K562 (cell line): ENCODE measurements at regions not wholly inside any gene's neighbourhood (a gene's known extent, or its start where the extent isn't known, plus 50 kb on each side); places are given as distances from the start of the nearest gene placed in this dataset.

Experiments
- ATAC-seq: fragments of 200-7000 bp; cut with Tn5 transposase; 3 replicates; pipeline ENCODE4 v1.9.1; 2020; ENCODE audit warnings: moderate library complexity
- BruUV-seq: library from RNA; stranded (reverse); fragments of 400-500 nt; replicated peaks from 2 replicates; lab custom pipeline; 2021; lab: Mats Ljungman, UMichigan
- CTCF ChIA-PET: fragments of 300-600 bp; formaldehyde crosslinking; extraction: SDS; loops from one replicate; lab custom pipeline; 2021; ENCODE audit warnings: low intra/inter-chr PET ratio; lab: Yijun Ruan, JAX
- POLR2A ChIA-PET: fragments of 300-600, 350-650 bp; sonication (Branson Sonifier 250); formaldehyde crosslinking; extraction: SDS; loops from one replicate; lab custom pipeline; 2021; ENCODE audit warnings: antibody characterized with exemption, inconsistent platforms; lab: Yijun Ruan, JAX
- DNase-seq, 4 experiments: peaks; one replicate each; pipeline versions ENCODE4 v3.0.0 to v3.0.0-alpha.2; 2011 to 2018; ENCODE audit warnings: low spot score in 3 of 4, mixed read lengths in 3 of 4; ENCODE audit errors: extremely low read depth in 1 of 4
- FAIRE-seq: peaks from 2 replicates; lab custom pipeline; 2011; peaks lifted over from hg19 to GRCh38; lab: Jason Lieb, UNC
- H2AFZ ChIP-seq: 2 replicates; pipeline ENCODE4 v1.6.0; 2011; ENCODE audit warnings: low read depth, low read length, control low read depth, inconsistent platforms
- H3K27ac ChIP-seq: fragments of 200-600 bp; 3 replicates; pipeline ENCODE4 v1.8.0; 2011; ENCODE audit warnings: low read depth, mild to moderate bottlenecking, control low read depth, inconsistent platforms, low read length, moderate library complexity, mixed read lengths; ENCODE audit errors: extremely low read depth
- H3K27me3 ChIP-seq, 2 experiments: fragments of 300-600 bp in 1 of 2; 2 replicates in 1 of 2; 3 replicates in 1 of 2; pipeline versions ENCODE4 v1.6.0 to v1.8.0; 2011; ENCODE audit warnings: inconsistent platforms in 2 of 2, low read length in 2 of 2, mild to moderate bottlenecking in 1 of 2, mixed read lengths in 1 of 2, moderate library complexity in 1 of 2; ENCODE audit not compliant: control insufficient read depth in 2 of 2, insufficient read depth in 2 of 2
- H3K36me3 ChIP-seq: fragments of 300-600 bp; 3 replicates; pipeline ENCODE4 v1.8.0; 2011; ENCODE audit warnings: mild to moderate bottlenecking, low read length, inconsistent platforms; ENCODE audit not compliant: control insufficient read depth, insufficient read depth
- H3K4me1 ChIP-seq, 2 experiments: fragments of 200-600 bp in 1 of 2; replicated peaks in 1 of 2; 2 replicates in 1 of 2; 3 replicates in 1 of 2; pipeline versions ENCODE4 v1.5.1 to v1.8.0; 2011; ENCODE audit warnings: inconsistent platforms in 2 of 2, low read length in 2 of 2, mild to moderate bottlenecking in 1 of 2, mixed read lengths in 1 of 2, moderate library complexity in 1 of 2; ENCODE audit not compliant: control insufficient read depth in 2 of 2, insufficient read depth in 2 of 2
- H3K4me2 ChIP-seq: 2 replicates; pipeline ENCODE4 v1.6.1; 2011; ENCODE audit warnings: low read length, control low read depth, inconsistent platforms, mixed read lengths; ENCODE audit not compliant: insufficient read depth
- H3K4me3 ChIP-seq: fragments of 200-600 bp; sonication (generic), shearing (Covaris generic); 2 replicates; pipeline ENCODE4 v1.5.1; 2016; ENCODE audit warnings: control low read depth, inconsistent platforms
- H3K79me2 ChIP-seq: fragments of 200-600 bp; 3 replicates; pipeline ENCODE4 v1.8.0; 2011; ENCODE audit warnings: low read length, inconsistent platforms; ENCODE audit not compliant: control insufficient read depth, insufficient read depth
- H3K9ac ChIP-seq, 2 experiments: 2 replicates each; pipeline versions ENCODE4 v1.6.0 to v1.6.1; 2011; ENCODE audit warnings: low read depth in 2 of 2, low read length in 2 of 2, control low read depth in 1 of 2, inconsistent platforms in 1 of 2, mild to moderate bottlenecking in 1 of 2, mixed read lengths in 1 of 2; ENCODE audit not compliant: insufficient read depth in 1 of 2
- H3K9me1 ChIP-seq: one replicate; pipeline ENCODE4 v1.6.0; 2011; ENCODE audit warnings: inconsistent platforms, mild to moderate bottlenecking, low read length, moderate library complexity; ENCODE audit not compliant: control insufficient read depth, insufficient read depth
- H3K9me3 ChIP-seq: replicated peaks from 2 replicates; pipeline ENCODE4 v1.5.1; 2011; ENCODE audit warnings: low read depth, low read length, inconsistent platforms; ENCODE audit not compliant: control insufficient read depth, insufficient read depth
- H4K20me1 ChIP-seq: replicated peaks from 2 replicates; pipeline ENCODE4 v1.6.1; 2011; ENCODE audit warnings: low read length, inconsistent platforms, mixed read lengths; ENCODE audit not compliant: control insufficient read depth, insufficient read depth
- ATF2 ChIP-seq: sonication (generic); formaldehyde crosslinking; IDR thresholded peaks from 2 replicates; pipeline ENCODE4 v1.8.1; 2022; ENCODE audit warnings: missing genetic modification reagents
- BACH1 ChIP-seq: fragments of 200-800 bp; sonication (Bioruptor generic); IDR thresholded peaks from 2 replicates; pipeline ENCODE4 v1.6.1; 2016; ENCODE audit warnings: missing genetic modification characterization, missing compliant biosample characterization
- DDX20 ChIP-seq: fragments of 450-650 bp; IDR thresholded peaks from 2 replicates; pipeline ENCODE4 v1.6.1; 2016; ENCODE audit warnings: missing genetic modification characterization, low read depth, mild to moderate bottlenecking, missing compliant biosample characterization, moderate library complexity
- EWSR1 ChIP-seq: fragments of 450-650 bp; IDR thresholded peaks from 2 replicates; pipeline ENCODE4 v1.6.1; 2018; ENCODE audit warnings: borderline replicate concordance, mild to moderate bottlenecking, low read depth, moderate library complexity; ENCODE audit not compliant: partially characterized antibody
- HDAC2 ChIP-seq: fragments of 450-650 bp; IDR thresholded peaks from 2 replicates; pipeline ENCODE4 v1.6.1; 2016; ENCODE audit warnings: mild to moderate bottlenecking
- HES1 ChIP-seq: fragments of 450-650 bp; IDR thresholded peaks from 2 replicates; pipeline ENCODE4 v1.6.1; 2016; ENCODE audit warnings: low read depth, mild to moderate bottlenecking, moderate library complexity
- HLTF ChIP-seq: fragments of 450-650 bp; IDR thresholded peaks from 2 replicates; pipeline ENCODE4 v1.6.1; 2016
- NFE2L1 ChIP-seq: fragments of 450-650 bp; IDR thresholded peaks from 2 replicates; pipeline ENCODE4 v1.6.1; 2016; ENCODE audit warnings: missing genetic modification characterization, low read depth, mild to moderate bottlenecking, missing compliant biosample characterization, moderate library complexity, borderline replicate concordance
- NR2C2 ChIP-seq, 2 experiments: fragments of 200-800 bp in 1 of 2; sonication (Bioruptor generic) in 1 of 2; sonication (generic) in 1 of 2; formaldehyde crosslinking in 1 of 2; IDR thresholded peaks; 2 replicates each; pipeline versions ENCODE4 v1.6.1 to v1.8.0; 2016 to 2022; ENCODE audit warnings: mild to moderate bottlenecking in 1 of 2, missing compliant biosample characterization in 1 of 2, missing genetic modification characterization in 1 of 2, missing genetic modification reagents in 1 of 2
- PHF8 ChIP-seq: fragments of 200-600 bp; sonication (generic); IDR thresholded peaks from 2 replicates; pipeline ENCODE4 v1.6.1; 2012; ENCODE audit warnings: mixed run types, mild to moderate bottlenecking, inconsistent platforms, low read length, moderate library complexity, borderline replicate concordance
- POLR2G ChIP-seq: fragments of 200-400 bp; formaldehyde crosslinking; IDR thresholded peaks from 2 replicates; pipeline ENCODE4 v1.6.1; 2017; ENCODE audit warnings: low read depth, mild to moderate bottlenecking, antibody characterized with exemption, low read length, moderate library complexity
- PTRF ChIP-seq: fragments of 450-650 bp; IDR thresholded peaks from 2 replicates; pipeline ENCODE4 v1.6.1; 2016; ENCODE audit warnings: mild to moderate bottlenecking, missing genetic modification characterization, missing compliant biosample characterization
- SMARCA4 ChIP-seq: fragments of 450-650 bp; IDR thresholded peaks from 2 replicates; pipeline ENCODE4 v1.6.1; 2016
- ZNF175 ChIP-seq: fragments of 200-800 bp; sonication (Bioruptor generic); IDR thresholded peaks from 2 replicates; pipeline ENCODE4 v1.6.1; 2016; ENCODE audit warnings: low read depth, mild to moderate bottlenecking, missing genetic modification characterization, missing compliant biosample characterization
- ZNF395 ChIP-seq: fragments of 200-800 bp; sonication (Bioruptor generic); IDR thresholded peaks from 2 replicates; pipeline ENCODE4 v1.6.1; 2017; ENCODE audit warnings: missing genetic modification characterization, missing compliant biosample characterization
- WGBS: fragments of 100-300 bp; shearing (Covaris generic); methylation state at CpG from one replicate; pipeline ENCODE4 v1.1.6; 2016; ENCODE audit warnings: low coverage, mixed read lengths; ENCODE audit not compliant: insufficient coverage; ENCODE audit errors: missing lambda C conversion rate; 5-methylcytosine and 5-hydroxymethylcytosine counted together
- in situ Hi-C: fragments of 300-500 bp; cut with MboI; formaldehyde crosslinking; loops from 4 replicates; pipeline ENCODE4 v1.15.0; 2018; ENCODE audit warnings: inconsistent platforms, mixed read lengths
- intact Hi-C: fragments of 100-400 bp; cut with micrococcal nuclease; formaldehyde crosslinking; loops from 2 replicates; pipeline ENCODE4 v1.14.2; 2022
- TF ChIP-seq, protein P1 (sequence below): IDR thresholded peaks from 2 replicates; pipeline ENCODE4 v1.6.1; 2014; ENCODE audit warnings: antibody characterized with exemption

DNA sequence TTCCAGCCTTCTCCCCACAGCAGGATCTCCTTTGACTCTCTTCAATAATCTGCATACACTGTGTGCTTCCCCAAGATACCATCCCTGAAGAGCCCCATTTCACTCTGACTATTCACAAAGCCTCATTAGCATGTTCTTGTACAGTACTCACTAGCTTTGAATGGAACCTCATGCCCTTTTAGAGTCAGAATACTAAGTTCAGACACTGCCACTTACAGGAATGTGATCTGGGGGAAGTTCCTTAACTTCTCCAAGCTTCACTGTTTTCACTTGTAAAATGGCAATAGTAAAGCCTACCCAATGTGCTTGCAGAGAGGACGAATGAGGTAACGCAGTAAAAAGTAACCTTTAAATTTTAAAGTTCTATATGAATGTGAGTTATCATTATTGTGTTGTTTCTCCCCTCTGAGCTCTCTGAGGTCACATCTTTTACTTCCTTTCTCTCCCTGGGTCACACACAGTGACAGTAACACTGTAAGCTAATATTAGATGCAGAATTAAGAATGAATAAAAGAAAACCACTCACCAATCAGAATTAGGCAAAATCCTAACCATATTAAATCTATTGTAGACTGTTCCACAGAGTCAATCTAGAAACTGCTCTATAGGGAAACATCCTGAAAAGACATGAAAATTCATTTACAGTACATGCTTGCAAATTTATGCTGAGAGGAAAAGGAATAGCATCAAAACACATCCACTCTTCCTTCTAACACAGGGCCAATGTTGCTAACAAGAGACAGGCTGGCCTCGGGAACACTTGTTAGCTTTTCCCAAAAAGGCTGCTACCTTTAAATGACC is 64.2 kb upstream of the IL6 start:
- intact Hi-C loops (loop anchor here (5.0 to 10.0 kb wide), 2 partner anchors 100 to 192 kb away; no protein-coding TSS in a partner anchor), in situ Hi-C loops (no loop called here)
- 90% methylated on average over 3 of the region's 3 CpGs for WGBS
- no peak overlapping the region for H2AFZ ChIP-seq
- H3K79me2 ChIP-seq = peaks cover 37% of the 10 kb centered on the region
- H3K9me3 ChIP-seq = no peaks in the 10 kb centered on the region
- ATAC-seq = no peak
- H3K27ac ChIP-seq = no peak overlapping the region; the same call in 2 of the 3 replicates
- no peaks in the 10 kb centered on the region for H4K20me1 ChIP-seq
- ChIA-PET CTCF (no interaction called here), POLR2A (interaction anchor here (1.0 to 3.0 kb wide), 4 partner anchors 13 to 102 kb away, joined by 3 to 9 read pairs (median 3); no protein-coding TSS in a partner anchor)
- H3K4me3 ChIP-seq = no peak overlapping the region
- BruUV-seq = no TSS peak
- no peak overlapping the region for H3K9ac ChIP-seq
- H3K36me3 ChIP-seq = peaks cover 29% of the 10 kb centered on the region; the same call in 1 of the 3 replicates
- FAIRE-seq = no peak
- DNase-seq = no peak
- H3K4me1 ChIP-seq = peaks cover 20 to 50% of the 10 kb centered on the region in 2 experiments
- H3K4me2 ChIP-seq = no peak overlapping the region
- H3K27me3 ChIP-seq = no peaks in the 10 kb centered on the region
- H3K9me1 ChIP-seq = no peaks in the 10 kb centered on the region
- TF ChIP-seq HLTF (no peak), PHF8 (no peak), SMARCA4 (no peak), PTRF (no peak), BACH1 (0 out of 2 replicates have a peak, but pooled peaks have one; percentile 5), HDAC2 (no peak), NFE2L1 (tag) (no peak), ATF2 (CRISPR knock-in tag) (no peak), ZNF395 (0 out of 2 replicates have a peak, but pooled peaks have one; percentile 16), ZNF175 (peak; percentile 45; the same call in 1 of the 2 replicates), NR2C2 (CRISPR knock-in tag; IDR thresholded peaks at IDR 0.05) (no peak), NR2C2 (tag; IDR thresholded peaks at IDR 0.05) (0 out of 2 replicates have a peak, but pooled peaks have one; percentile 39), EWSR1 (no peak), POLR2G (no peak), DDX20 (tag) (0 out of 2 replicates have a peak, but pooled peaks have one; percentile 27), HES1 (no peak)
- TF ChIP-seq, protein P1, sequence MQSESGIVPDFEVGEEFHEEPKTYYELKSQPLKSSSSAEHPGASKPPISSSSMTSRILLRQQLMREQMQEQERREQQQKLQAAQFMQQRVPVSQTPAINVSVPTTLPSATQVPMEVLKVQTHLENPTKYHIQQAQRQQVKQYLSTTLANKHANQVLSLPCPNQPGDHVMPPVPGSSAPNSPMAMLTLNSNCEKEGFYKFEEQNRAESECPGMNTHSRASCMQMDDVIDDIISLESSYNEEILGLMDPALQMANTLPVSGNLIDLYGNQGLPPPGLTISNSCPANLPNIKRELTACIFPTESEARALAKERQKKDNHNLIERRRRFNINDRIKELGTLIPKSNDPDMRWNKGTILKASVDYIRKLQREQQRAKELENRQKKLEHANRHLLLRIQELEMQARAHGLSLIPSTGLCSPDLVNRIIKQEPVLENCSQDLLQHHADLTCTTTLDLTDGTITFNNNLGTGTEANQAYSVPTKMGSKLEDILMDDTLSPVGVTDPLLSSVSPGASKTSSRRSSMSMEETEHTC = no peak
